ENCODE measurements at regions not wholly inside any gene's neighbourhood (a gene's known extent, or its start where the extent isn't known, plus 50 kb on each side); places are given as distances from the start of the nearest gene placed in this dataset.

- DNase-seq = no peak
Observed at GRCh38 chr2:167900435-167901114, 346.8 kb downstream of the STK39 start.

DNA sequence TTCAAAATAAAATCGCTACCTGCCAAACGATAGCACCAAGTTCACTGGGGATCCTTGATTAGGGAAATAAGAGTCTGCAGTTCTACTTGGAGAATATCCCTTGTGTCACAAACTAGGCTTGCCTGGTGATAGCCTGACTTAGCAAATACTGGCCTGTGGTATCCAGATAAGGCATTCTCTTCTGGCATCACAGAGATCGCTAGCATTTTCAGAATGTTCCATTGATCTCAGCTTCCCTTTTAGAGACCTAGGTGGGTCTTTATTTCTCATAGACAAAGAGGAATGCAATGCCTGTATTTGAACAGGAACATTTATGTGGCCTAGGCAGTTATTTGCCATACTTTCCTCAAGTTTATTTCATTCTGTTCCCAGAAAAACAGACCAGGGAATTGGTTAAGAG lies 349.1 kb downstream of the STK39 start:
- no peak for DNase-seq

GRCh38 chr2:167891841-167892240 lies 355.6 kb downstream of the STK39 start:
- no peak for DNase-seq

GRCh38 chr2:167890739-167891138 lies 356.7 kb downstream of the STK39 start:
- DNase-seq = no peak

DNA sequence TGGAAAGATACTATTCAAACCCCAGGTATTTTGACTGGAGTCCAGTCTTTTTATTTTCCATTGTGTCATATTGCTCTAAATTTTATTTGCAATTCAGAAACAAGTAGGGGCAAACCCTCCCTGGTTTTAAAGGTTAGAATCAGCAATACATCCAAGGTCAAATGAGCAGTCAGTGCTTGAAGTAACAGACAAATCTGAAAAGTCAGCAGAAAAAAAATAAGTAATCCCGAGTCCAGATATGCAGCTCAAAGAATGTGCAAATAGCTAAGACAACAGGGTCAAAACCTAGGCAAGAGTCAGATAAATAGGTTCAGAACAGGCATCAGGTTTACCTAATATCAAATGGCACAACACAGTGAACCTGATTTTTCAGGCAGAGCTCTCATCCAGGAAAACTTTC lies 367.0 kb downstream of the STK39 start:
- DNase-seq = no peak

DNA sequence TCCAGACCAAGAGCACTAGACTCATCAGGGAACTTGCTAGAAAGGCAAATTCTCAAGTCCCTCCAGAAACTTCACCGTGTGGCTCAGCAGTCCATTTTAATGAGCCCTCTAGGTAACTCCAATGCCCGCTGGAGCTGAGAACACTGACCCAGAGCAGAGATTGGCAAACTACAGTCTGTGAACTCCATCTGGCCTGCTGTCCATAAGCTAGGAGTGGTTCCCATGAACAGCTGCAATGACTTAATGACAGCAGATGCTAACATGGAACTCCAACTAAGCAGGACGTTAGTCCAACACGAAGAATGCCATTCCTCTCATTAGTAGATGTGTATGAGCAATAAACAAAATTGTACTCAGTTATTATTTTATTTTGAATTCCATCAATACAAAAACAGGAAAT lies 371.9 kb downstream of the STK39 start:
- no peak for DNase-seq

DNA sequence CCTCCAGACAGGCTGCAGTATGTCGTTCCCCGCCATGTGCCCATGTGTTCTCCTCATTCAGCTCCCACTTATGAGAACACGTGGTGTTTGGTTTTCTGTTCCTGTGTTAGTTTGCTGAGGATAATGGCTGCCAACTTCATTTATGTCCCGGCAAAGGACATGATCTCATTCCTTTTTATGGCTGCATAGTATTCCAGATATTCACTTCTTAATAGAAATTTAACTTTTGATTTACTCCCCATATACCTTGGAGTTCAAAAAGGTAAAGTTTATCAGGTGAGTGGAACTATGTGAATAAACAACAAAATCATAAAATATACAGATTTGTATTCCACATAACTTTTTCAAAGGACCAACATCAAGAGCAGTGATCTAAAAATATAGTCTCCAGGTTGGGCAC lies 372.6 kb downstream of the STK39 start:
- no peak for DNase-seq

DNA sequence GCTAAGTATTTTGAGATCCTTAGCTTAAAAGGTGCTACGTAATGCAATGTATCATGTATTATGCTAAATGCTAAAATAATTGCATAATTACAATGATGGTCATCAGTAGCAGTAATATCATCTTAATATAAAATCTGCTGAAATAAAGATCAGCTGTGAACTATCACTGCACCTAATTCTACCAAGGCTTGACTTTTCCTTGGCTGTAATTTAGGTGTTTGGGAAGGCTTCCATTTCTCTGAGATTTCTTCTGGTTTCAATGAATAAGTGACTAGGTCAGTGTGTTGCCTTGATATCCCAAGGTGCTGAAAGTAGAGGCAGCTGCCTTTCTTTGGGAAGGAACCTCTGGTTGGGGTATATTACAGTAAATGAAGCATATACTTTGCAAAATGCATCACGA lies 376.1 kb downstream of the STK39 start:
- DNase-seq = no peak

- DNase-seq = no peak
Observed at GRCh38 chr2:167869200-167869599, 378.2 kb downstream of the STK39 start.

DNA sequence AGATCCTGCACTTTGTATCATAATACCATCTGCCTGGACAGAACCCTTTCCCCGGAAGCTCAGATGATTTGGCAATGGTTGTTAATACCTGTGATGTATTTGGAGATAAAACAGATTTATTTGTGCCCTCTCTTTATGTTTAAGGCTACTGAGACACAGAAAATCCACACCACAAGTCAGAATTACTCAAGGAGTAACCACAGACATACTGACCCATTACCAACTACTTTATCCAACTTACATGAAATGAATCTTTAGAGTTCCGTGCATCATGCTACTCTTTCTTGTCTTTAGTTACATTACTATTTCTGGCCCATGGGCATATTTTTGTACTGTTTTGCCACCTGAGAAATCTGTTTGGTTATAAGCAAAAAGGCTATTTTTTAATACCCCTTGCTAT lies 384.0 kb downstream of the STK39 start:
- no peak for DNase-seq

GRCh38 chr2:167862782-167863181 lies 384.6 kb downstream of the STK39 start:
- DNase-seq = no peak

- no peak for DNase-seq
Observed at GRCh38 chr2:167862296-167862695, 385.1 kb downstream of the STK39 start.

DNA sequence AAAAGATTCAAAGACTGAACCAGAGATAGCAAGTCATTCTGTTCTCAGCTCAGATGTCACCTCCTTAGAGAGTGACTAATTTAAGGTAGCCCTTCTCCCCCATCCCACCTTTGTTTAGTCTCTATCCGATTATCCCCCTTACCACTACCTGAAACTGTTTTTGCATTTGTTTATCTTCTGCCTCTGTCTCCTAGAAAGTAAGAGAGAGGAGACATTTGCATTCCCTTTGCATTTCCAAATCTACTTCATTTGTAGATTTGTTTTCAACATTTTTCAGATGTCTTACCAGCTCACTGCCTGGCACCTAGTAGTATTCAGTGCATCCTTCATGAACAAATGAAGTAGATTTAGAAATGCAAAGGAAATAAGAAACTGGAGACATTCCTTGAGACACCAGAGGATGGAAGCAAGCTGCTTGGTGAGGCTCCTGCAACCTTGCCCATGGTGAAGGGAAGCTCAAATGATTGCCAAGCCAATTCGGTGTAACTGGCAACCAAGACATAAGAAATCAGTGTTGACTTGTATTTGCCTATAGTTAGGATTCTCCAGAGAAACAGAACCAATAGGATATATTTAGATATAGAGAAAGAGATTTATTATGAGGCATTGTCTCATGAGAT lies 385.7 kb downstream of the STK39 start:
- DNase-seq = no peak

DNA sequence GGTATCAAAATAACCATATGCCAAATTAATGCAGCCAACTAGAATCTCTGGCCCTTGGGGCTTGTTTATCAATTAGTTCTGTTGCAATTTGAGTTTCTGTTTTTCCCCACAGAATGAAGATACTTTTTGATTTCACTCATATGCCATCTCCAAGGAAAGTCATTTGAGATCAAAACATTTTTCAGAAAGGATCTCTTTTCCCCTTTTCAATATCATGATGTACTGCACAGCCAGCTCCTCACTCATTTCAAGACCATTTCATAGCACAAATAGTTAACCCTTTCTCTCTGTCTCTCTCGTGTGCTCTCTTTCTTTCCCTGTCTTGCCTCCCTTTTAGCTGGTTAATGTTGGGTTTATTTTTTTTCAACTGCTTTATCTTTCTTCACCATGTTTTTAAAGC lies 387.3 kb downstream of the STK39 start:
- DNase-seq = no peak

DNA sequence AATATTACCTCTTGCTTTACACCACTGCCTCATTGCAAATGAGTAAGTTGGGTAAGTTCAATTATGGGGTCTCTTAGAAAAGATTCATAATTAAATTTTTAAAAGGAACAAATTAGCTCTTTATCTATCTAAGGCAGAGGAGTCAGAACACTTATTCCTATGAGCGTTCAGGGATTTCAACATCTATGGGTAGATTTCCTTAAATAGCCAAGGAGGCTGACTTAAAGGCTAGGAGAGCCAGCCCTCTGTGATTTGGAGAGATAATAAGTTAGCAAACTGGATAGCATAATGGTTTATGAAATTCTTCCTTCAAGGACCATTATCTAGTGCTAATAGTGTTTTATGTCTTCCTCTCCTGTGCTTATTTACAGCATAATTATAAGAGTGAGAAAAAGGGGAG lies 387.7 kb downstream of the STK39 start:
- DNase-seq = no peak

DNA sequence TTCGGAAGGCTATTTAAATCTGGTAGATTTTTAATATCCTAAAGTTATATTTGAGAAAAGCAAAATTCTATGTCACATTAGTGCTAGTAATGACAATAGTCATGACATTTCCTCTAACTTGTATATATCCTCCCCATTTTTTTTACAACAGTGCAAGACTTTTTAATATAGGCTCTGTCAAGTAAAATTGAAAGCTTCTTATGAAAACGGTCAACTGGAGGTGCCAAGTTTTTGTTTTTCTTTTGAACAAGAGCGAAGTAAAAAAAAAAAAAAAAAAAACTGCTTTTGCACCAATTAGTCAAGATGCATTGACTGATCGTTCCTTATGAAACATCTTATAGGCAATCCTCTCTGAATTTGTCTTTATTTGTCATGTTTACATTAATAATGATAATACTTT lies 389.3 kb downstream of the STK39 start:
- DNase-seq = no peak

DNA sequence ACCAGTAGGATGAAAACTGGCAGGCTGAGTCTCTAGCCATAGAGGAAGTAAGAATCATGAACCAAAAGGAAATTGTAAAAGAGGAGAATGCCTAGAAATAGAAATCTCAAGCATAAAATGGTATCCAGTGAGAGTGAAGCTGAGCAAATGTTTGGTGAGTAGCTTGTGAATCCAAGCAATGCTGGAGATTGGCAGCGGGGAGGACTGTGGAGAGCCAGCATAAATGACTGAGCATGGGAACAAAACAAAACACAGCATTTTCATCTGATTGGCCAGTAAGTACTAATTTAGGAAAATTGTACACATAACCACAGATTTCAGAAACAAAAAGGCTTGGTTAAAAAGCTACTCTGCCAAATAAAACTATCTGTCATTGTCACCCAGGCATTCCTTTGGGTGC lies 390.0 kb downstream of the STK39 start:
- no peak for DNase-seq

DNA sequence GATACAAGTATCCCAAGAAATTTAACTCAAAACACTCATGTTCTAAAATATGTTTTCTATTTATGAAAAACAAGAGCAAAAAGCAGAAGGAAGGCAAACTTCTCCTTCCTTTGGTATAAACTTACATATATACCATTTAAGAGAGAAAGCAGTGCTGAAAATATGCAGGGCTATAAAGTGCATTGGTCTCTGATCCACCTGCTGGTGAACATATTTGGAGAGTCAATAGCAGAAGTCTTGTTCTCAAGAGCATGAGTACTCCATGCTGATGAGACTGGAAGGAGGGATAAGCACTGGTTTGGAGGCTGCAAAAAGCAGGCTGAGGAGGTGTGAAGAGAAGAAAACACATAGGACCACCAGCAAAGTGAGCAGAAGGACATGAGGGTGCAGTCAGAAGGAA lies 391.2 kb downstream of the STK39 start:
- DNase-seq = no peak

- no peak for DNase-seq
Observed at GRCh38 chr2:167855211-167855610, 392.2 kb downstream of the STK39 start.

- DNase-seq = no peak
Observed at GRCh38 chr2:167853717-167854116, 393.7 kb downstream of the STK39 start.

DNA sequence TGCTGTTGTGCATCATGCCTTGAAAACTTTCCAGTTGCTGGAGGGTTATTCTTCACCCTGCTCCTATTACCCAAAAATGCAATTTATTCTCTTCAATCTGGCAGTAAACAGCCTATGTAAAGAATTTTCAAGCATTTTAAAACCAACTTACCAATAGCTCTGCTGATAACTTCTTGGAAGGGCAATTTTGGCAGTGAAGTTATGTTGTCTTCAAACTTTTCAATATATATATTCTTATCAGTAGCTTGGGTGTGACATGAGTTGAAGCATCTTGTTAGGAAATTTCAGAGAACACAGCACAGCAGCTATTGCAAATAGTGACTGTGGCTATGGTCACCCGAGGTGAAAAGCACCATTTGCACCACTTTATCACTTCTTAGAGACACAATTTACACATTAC lies 395.5 kb downstream of the STK39 start:
- DNase-seq = no peak

- no peak for DNase-seq
Observed at GRCh38 chr2:167851323-167851860, 396.0 kb downstream of the STK39 start.

DNA sequence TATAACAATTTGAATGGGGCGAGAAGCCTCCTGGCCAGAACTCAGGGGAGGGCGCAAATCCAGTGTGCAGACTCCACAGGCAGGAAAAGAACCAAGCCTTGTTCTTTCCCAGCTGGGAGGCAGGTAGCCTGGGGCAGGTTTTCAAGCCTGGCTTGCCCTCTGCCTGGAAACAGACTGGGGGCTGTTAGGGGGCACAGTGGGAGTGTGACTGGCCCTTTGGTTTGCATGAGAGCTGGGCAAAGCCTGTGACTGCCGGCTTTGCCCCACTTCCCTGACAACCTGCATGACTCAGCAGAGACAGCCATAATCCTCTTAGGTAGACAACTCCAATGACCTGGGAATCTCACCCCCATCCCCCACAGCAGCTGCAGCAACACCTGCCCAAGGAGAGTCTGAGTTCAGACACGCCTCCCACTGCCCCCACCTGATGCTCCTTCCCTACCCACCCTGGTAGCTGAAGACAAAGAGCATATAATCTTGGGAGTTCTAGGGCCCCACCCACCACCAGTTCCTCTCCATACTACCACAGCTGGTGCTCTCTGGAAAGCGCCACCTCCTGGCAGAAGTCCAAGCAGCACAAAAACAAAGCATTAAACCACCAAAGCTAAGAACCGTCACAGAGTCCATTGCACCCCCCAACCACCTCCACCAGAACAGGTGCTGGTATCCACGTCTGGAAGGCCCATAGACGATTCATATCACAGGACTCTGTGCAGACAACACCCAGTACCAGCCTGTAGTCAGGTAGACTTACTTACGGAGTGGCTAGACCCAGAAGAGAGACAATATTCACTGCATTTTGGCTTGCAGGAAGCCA lies 402.5 kb downstream of the STK39 start:
- peak; percentile 72 for DNase-seq

- no peak for DNase-seq
Observed at GRCh38 chr2:167843657-167844056, 403.7 kb downstream of the STK39 start.
